Transverse colon (tissue), 4 donors: ENCODE measurements at regions not wholly inside any gene's neighbourhood (a gene's known extent, or its start where the extent isn't known, plus 50 kb on each side); places are given as distances from the start of the nearest gene placed in this dataset.

Experiments
- DNase-seq: peaks from one replicate; pipeline ENCODE4 v3.0.0-alpha.2; 2019
- H3K27ac ChIP-seq, 4 donors: fragments of 200-600 bp; sonication (generic); 2 replicates each; pipeline ENCODE4 v1.5.1; 2016 to 2018; ENCODE audit warnings: inconsistent platforms in 4 of 4
- H3K27me3 ChIP-seq: fragments of 200-600 bp; sonication (generic); 2 replicates; pipeline ENCODE4 v1.5.1; 2017; ENCODE audit warnings: inconsistent platforms
- H3K36me3 ChIP-seq, 4 donors: fragments of 200-600 bp; sonication (generic); 2 replicates each; pipeline ENCODE4 v1.5.1; 2017 to 2019; ENCODE audit warnings: inconsistent platforms in 4 of 4
- H3K4me1 ChIP-seq, 4 donors: fragments of 200-600 bp; sonication (generic); 2 replicates each; pipeline ENCODE4 v1.5.1; 2017 to 2020; ENCODE audit warnings: inconsistent platforms in 4 of 4
- H3K4me3 ChIP-seq, 4 donors: fragments of 200-600 bp; sonication (generic); 1 replicate in 1 of 4; 2 replicates in 3 of 4; pipeline versions ENCODE4 v1.5.1 to v1.6.1; 2017 to 2019; ENCODE audit warnings: inconsistent platforms in 4 of 4
- H3K9me3 ChIP-seq, 2 donors: fragments of 200-600 bp; sonication (generic); 2 replicates each; pipeline ENCODE4 v1.5.1; 2017 to 2019; ENCODE audit warnings: inconsistent platforms in 2 of 2
- EP300 ChIP-seq: sonication (generic); formaldehyde crosslinking; IDR thresholded peaks from one replicate; pipeline ENCODE4 v1.6.1; 2017; ENCODE audit warnings: antibody characterized with exemption, low read depth
- POLR2A ChIP-seq: fragments of 450-650 bp; IDR thresholded peaks from one replicate; pipeline ENCODE4 v1.6.1; 2016; ENCODE audit warnings: antibody characterized with exemption, mild to moderate bottlenecking, moderate library complexity
- POLR2AphosphoS5 ChIP-seq, 3 donors: sonication (generic); formaldehyde crosslinking; IDR thresholded peaks; one replicate each; pipeline ENCODE4 v1.6.1; 2016; ENCODE audit warnings: antibody characterized with exemption in 3 of 3
- WGBS, 2 donors: methylation state at CpG; one replicate each; pipeline ENCODE4 v1.1.5; 2018; ENCODE audit warnings: low coverage in 1 of 2; 5-methylcytosine and 5-hydroxymethylcytosine counted together
- in situ Hi-C, 4 donors: fragments of 200-750 bp; cut with MboI; loops; one replicate each; pipeline versions ENCODE4 v1.15.0 to v1.15.1; 2017; ENCODE audit warnings: low sequenced_read_pairs in 3 of 4, low pct_ligation_motif_present in 1 of 4, low pct_unique_long_range_greater_than_20kb in 1 of 4
- intact Hi-C: fragments of 100-400 bp; cut with DNase I; formaldehyde crosslinking; loops from one replicate; pipeline ENCODE4 v1.15.1; 2023; ENCODE audit warnings: low total_unique reads
- TF ChIP-seq, protein P1 (sequence below), 5 experiments: fragments of 200-600 bp in 3 of 5; fragments of 450-650 bp in 2 of 5; sonication (generic) in 3 of 5; IDR thresholded peaks; 1 replicate in 2 of 5; 2 replicates in 3 of 5; pipeline ENCODE4 v1.5.1; 2016 to 2017; ENCODE audit warnings: antibody characterized with exemption in 5 of 5, inconsistent platforms in 3 of 5, mild to moderate bottlenecking in 2 of 5, moderate library complexity in 1 of 5

DNA sequence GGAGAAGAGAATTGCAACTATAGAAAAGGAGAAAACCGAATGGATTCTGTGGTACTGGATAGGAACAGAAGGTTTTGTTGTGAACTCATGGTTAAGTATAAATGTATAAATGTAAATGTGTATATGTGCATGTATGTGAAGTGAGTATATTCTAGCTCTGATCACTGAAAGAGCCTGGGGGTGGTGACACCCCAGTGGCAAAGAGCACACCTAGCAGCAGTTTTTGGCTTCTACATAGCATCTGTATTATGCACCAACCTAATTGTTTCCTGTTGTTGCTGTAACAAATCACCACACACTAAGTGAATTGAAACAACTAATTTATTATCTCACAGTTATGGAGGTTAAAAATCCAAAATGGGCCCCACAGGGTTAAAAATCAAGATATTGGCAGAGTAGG is 455.4 kb downstream of the RPS24 start:
- DNase-seq: no peak
- H3K27me3 ChIP-seq: no peaks in the 10 kb centered on the region
- H3K4me1 ChIP-seq: no peaks in the 10 kb centered on the region
- H3K9me3 ChIP-seq: peaks cover 3 to 15% of the 10 kb centered on the region in 2 donors
- H3K27ac ChIP-seq: no peak overlapping the region
- in situ Hi-C loops (no loop called here), intact Hi-C loops (no loop called here)
- no peak overlapping the region for H3K4me3 ChIP-seq
- 43 to 67% methylated on average over 1 of the region's 1 CpG for WGBS, 2 donors
- H3K36me3 ChIP-seq: no peaks in the 10 kb centered on the region
- TF ChIP-seq EP300 (no peak), POLR2AphosphoS5 (IDR thresholded peaks at IDR 0.05) (no peak), POLR2A (no peak)
- TF ChIP-seq, protein P1, sequence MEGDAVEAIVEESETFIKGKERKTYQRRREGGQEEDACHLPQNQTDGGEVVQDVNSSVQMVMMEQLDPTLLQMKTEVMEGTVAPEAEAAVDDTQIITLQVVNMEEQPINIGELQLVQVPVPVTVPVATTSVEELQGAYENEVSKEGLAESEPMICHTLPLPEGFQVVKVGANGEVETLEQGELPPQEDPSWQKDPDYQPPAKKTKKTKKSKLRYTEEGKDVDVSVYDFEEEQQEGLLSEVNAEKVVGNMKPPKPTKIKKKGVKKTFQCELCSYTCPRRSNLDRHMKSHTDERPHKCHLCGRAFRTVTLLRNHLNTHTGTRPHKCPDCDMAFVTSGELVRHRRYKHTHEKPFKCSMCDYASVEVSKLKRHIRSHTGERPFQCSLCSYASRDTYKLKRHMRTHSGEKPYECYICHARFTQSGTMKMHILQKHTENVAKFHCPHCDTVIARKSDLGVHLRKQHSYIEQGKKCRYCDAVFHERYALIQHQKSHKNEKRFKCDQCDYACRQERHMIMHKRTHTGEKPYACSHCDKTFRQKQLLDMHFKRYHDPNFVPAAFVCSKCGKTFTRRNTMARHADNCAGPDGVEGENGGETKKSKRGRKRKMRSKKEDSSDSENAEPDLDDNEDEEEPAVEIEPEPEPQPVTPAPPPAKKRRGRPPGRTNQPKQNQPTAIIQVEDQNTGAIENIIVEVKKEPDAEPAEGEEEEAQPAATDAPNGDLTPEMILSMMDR (IDR thresholded peaks at IDR 0.05): no peak

GRCh38 chr10:78491812-78492211 is 458.1 kb downstream of the RPS24 start:
- Histone ChIP-seq H3K9me3 (peaks cover 3 to 15% of the 10 kb centered on the region in 2 donors), H3K27me3 (no peaks in the 10 kb centered on the region), H3K36me3 (no peaks in the 10 kb centered on the region), H3K27ac (no peak overlapping the region), H3K4me1 (no peaks in the 10 kb centered on the region), H3K4me3 (no peak overlapping the region)
- intact Hi-C loops: no loop called here
- DNase-seq: no peak
- in situ Hi-C loops: no loop called here
- 75% methylated on average over 5 of the region's 5 CpGs; no CpG with 5 or more reads in 1 of the 2 donors for WGBS, 2 donors
- TF ChIP-seq POLR2A (no peak), EP300 (no peak), POLR2AphosphoS5 (IDR thresholded peaks at IDR 0.05) (no peak)
- TF ChIP-seq, protein P1 (IDR thresholded peaks at IDR 0.05): no peak

DNA sequence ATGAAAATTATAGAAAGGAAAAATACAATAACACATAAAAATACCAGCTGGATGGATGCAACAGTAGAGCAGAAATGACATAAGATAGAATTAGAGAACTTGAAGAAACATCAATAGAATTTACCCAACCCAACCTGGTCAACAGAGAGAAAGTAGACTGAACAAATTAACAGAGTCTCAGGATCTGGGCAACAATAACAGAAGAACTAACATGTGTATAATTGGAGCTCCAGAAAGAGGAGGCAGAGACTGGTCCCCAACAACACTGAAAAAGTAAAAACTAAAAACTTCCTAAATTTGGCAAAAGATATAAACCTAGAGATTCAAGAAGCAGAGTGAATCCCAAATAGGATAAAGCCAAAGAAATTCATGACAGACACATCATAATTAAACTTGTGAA is 458.8 kb downstream of the RPS24 start:
- no peak overlapping the region for H3K4me3 ChIP-seq
- no peaks in the 10 kb centered on the region for H3K36me3 ChIP-seq
- no peak for DNase-seq
- no peak overlapping the region for H3K27ac ChIP-seq
- TF ChIP-seq POLR2AphosphoS5 (IDR thresholded peaks at IDR 0.05): no peak
- TF ChIP-seq, protein P1 (IDR thresholded peaks at IDR 0.05): no peak
- no peak for TF ChIP-seq EP300
- TF ChIP-seq POLR2A: no peak
- peaks cover 3 to 15% of the 10 kb centered on the region in 2 donors for H3K9me3 ChIP-seq
- H3K4me1 ChIP-seq: no peaks in the 10 kb centered on the region
- in situ Hi-C loops (no loop called here), intact Hi-C loops (no loop called here)
- H3K27me3 ChIP-seq: no peaks in the 10 kb centered on the region

- intact Hi-C loops: no loop called here
- in situ Hi-C loops: no loop called here
- no peaks in the 10 kb centered on the region for H3K36me3 ChIP-seq
- TF ChIP-seq POLR2A (no peak), POLR2AphosphoS5 (IDR thresholded peaks at IDR 0.05) (no peak), EP300 (no peak)
- TF ChIP-seq, protein P1 (IDR thresholded peaks at IDR 0.05): no peak
- H3K4me3 ChIP-seq: no peak overlapping the region
- H3K27me3 ChIP-seq: no peaks in the 10 kb centered on the region
- no peak for DNase-seq
- H3K4me1 ChIP-seq: no peaks in the 10 kb centered on the region
- H3K9me3 ChIP-seq: peaks cover 3 to 15% of the 10 kb centered on the region in 2 donors
- H3K27ac ChIP-seq: no peak overlapping the region
Measured at GRCh38 chr10:78494179-78494578, 460.5 kb downstream of the RPS24 start.
